Right lobe of liver (tissue), 6 donors: ENCODE measurements at regions not wholly inside any gene's neighbourhood (a gene's known extent, or its start where the extent isn't known, plus 50 kb on each side); places are given as distances from the start of the nearest gene placed in this dataset.

Source experiments
- ATAC-seq, 4 donors: fragments of 200-7000 bp; cut with Tn5 transposase; one replicate each; pipeline ENCODE4 v1.9.1; 2020; ENCODE audit warnings: mild to moderate bottlenecking in 4 of 4, moderate library complexity in 4 of 4
- DNase-seq, 3 donors: peaks; one replicate each; pipeline ENCODE4 v3.0.0-alpha.2; 2020
- H3K27ac ChIP-seq, 3 donors: fragments of 200-600 bp; one replicate each; pipeline ENCODE4 v1.8.0; 2022
- H3K27me3 ChIP-seq, 2 donors: fragments of 200-600 bp; one replicate each; pipeline ENCODE4 v1.8.0; 2022
- H3K36me3 ChIP-seq, 4 donors: fragments of 200-600 bp; sonication (generic) in 1 of 4; one replicate each; pipeline versions ENCODE4 v1.5.1 to v1.8.0; 2017 to 2022; ENCODE audit warnings: control low read depth in 1 of 4
- H3K4me1 ChIP-seq, 4 donors: fragments of 200-600 bp; sonication (generic) in 1 of 4; one replicate each; pipeline versions ENCODE4 v1.5.1 to v1.8.0; 2017 to 2022; ENCODE audit warnings: control low read depth in 1 of 4
- H3K4me3 ChIP-seq, 3 donors: fragments of 200-600 bp; one replicate each; pipeline ENCODE4 v1.8.0; 2022
- H3K9me3 ChIP-seq, 4 donors: fragments of 200-600 bp; sonication (generic) in 1 of 4; one replicate each; pipeline versions ENCODE4 v1.5.1 to v1.8.0; 2017 to 2022; ENCODE audit warnings: control low read depth in 1 of 4
- POLR2A ChIP-seq: fragments of 450-650 bp; IDR thresholded peaks from one replicate; pipeline ENCODE4 v1.6.1; 2017; ENCODE audit warnings: antibody characterized with exemption, mild to moderate bottlenecking
- WGBS: methylation state at CpG from one replicate; pipeline ENCODE4 v1.1.6; 2018; ENCODE audit warnings: low coverage, low lambda C conversion rate; ENCODE audit not compliant: insufficient coverage; ENCODE audit errors: missing lambda C conversion rate; 5-methylcytosine and 5-hydroxymethylcytosine counted together
- intact Hi-C, 2 donors: fragments of 100-400 bp; cut with DNase I; formaldehyde crosslinking; loops; one replicate each; pipeline versions ENCODE4 v1.11.2 to v1.14.1; 2022
- TF ChIP-seq, protein P1 (sequence below), 4 donors: fragments of 200-600 bp in 3 of 4; fragments of 450-650 bp in 1 of 4; IDR thresholded peaks; one replicate each; pipeline versions ENCODE4 v1.5.1 to v1.8.0; 2016 to 2022; ENCODE audit warnings: antibody characterized with exemption in 4 of 4, mild to moderate bottlenecking in 2 of 4
- donor health status: DM: no; HTN: yes; CAD: no.
- donor health status: DM: no; HTN: no; CAD: no.
- donor health status: DM: no; HTN: no; CAD: no.
- donor health status: DM: no; HTN: yes; CAD: no.
- donor health status: DM: no; HTN: yes; CAD: no.

DNA sequence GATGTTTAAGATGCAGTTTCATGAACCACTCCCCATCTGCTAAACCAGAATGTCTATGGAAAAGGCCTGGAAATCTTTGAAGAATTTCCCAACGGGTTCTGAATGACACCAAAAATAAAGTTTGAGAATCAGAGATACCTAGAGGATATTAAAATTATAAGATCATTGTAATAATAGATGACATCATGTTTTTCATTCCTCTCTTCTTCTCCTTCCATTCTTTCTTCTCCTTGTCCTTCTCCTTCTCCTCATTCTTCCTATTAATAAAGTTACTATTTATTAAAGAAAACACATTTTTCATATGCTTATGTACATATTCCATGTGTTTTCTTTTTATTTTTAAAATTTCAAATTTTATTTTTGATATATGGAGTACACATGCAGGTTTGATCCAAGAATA lies 1449.4 kb downstream of the LRFN5 start:
- Histone ChIP-seq H3K27ac (no peak overlapping the region), H3K36me3 (no peaks in the 10 kb centered on the region), H3K27me3 (no peaks in the 10 kb centered on the region), H3K4me3 (no peak overlapping the region), H3K4me1 (no peaks in the 10 kb centered on the region), H3K9me3 (no peaks in the 10 kb centered on the region)
- WGBS: 35% methylated on average over 1 of the region's 1 CpG
- DNase-seq (no peak), ATAC-seq (no peak)
- TF ChIP-seq, protein P1, sequence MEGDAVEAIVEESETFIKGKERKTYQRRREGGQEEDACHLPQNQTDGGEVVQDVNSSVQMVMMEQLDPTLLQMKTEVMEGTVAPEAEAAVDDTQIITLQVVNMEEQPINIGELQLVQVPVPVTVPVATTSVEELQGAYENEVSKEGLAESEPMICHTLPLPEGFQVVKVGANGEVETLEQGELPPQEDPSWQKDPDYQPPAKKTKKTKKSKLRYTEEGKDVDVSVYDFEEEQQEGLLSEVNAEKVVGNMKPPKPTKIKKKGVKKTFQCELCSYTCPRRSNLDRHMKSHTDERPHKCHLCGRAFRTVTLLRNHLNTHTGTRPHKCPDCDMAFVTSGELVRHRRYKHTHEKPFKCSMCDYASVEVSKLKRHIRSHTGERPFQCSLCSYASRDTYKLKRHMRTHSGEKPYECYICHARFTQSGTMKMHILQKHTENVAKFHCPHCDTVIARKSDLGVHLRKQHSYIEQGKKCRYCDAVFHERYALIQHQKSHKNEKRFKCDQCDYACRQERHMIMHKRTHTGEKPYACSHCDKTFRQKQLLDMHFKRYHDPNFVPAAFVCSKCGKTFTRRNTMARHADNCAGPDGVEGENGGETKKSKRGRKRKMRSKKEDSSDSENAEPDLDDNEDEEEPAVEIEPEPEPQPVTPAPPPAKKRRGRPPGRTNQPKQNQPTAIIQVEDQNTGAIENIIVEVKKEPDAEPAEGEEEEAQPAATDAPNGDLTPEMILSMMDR (IDR thresholded peaks at IDR 0.05): no peak
- no peak for TF ChIP-seq POLR2A
- intact Hi-C loops: no loop called here

GRCh38 chr14:43052897-43053296 lies 1446.2 kb downstream of the LRFN5 start:
- Histone ChIP-seq H3K27me3 (no peaks in the 10 kb centered on the region), H3K9me3 (no peaks in the 10 kb centered on the region), H3K27ac (no peak overlapping the region), H3K36me3 (no peaks in the 10 kb centered on the region), H3K4me1 (no peaks in the 10 kb centered on the region), H3K4me3 (no peak overlapping the region)
- intact Hi-C loops: no loop called here
- 50% methylated on average over 1 of the region's 1 CpG for WGBS
- no peak for TF ChIP-seq POLR2A
- TF ChIP-seq, protein P1 (IDR thresholded peaks at IDR 0.05): no peak
- ATAC-seq (no peak), DNase-seq (no peak)

DNA sequence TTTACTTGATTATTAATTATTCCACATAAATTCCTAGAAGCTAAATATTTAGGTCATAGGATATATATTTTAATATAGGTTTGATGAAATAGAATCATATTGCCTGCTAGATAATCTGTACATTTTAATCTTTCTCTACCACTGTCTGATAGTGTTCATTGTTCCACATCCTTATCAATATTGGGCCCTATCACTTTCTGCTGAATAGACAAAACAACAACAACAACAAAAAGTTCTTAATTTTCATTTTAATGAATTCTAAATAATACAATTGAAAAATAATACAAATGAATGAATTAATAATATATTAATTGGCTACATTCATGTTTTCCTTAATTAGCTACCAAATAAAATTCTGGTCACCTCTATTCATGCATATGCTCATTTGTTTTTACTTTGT lies 1437.2 kb downstream of the LRFN5 start:
- no peak overlapping the region for H3K27ac ChIP-seq
- H3K4me3 ChIP-seq: no peak overlapping the region
- H3K27me3 ChIP-seq: no peaks in the 10 kb centered on the region
- TF ChIP-seq POLR2A: no peak
- TF ChIP-seq, protein P1 (IDR thresholded peaks at IDR 0.05): no peak
- ATAC-seq (no peak), DNase-seq (no peak)
- H3K36me3 ChIP-seq: no peaks in the 10 kb centered on the region
- H3K9me3 ChIP-seq: no peaks in the 10 kb centered on the region
- H3K4me1 ChIP-seq: no peaks in the 10 kb centered on the region
- intact Hi-C loops: no loop called here

- Histone ChIP-seq H3K9me3 (no peaks in the 10 kb centered on the region), H3K36me3 (no peaks in the 10 kb centered on the region), H3K27ac (no peak overlapping the region), H3K4me3 (no peak overlapping the region), H3K27me3 (no peaks in the 10 kb centered on the region), H3K4me1 (no peaks in the 10 kb centered on the region)
- 21% methylated on average over 2 of the region's 2 CpGs for WGBS
- TF ChIP-seq, protein P1 (IDR thresholded peaks at IDR 0.05): no peak
- no peak for TF ChIP-seq POLR2A
- intact Hi-C loops: no loop called here
- ATAC-seq (no peak), DNase-seq (no peak)
These were observed 1435.7 kb downstream of the LRFN5 start for GRCh38 chr14:43042408-43042807.

- intact Hi-C loops: no loop called here
These were observed 1435.3 kb downstream of the LRFN5 start for GRCh38 chr14:43041976-43042375.

More at GRCh38 chr14:43041976-43042375, 1435.3 kb downstream of the LRFN5 start:
- no peaks in the 10 kb centered on the region for H3K4me1 ChIP-seq
- ATAC-seq (no peak), DNase-seq (no peak)
- H3K36me3 ChIP-seq: no peaks in the 10 kb centered on the region
- WGBS: 37% methylated on average over 3 of the region's 3 CpGs
- no peaks in the 10 kb centered on the region for H3K27me3 ChIP-seq
- no peak overlapping the region for H3K27ac ChIP-seq
- TF ChIP-seq POLR2A: no peak
- TF ChIP-seq, protein P1 (IDR thresholded peaks at IDR 0.05): no peak
- no peak overlapping the region for H3K4me3 ChIP-seq
- no peaks in the 10 kb centered on the region for H3K9me3 ChIP-seq
